Osteocyte (in vitro differentiated cells): ENCODE measurements at regions not wholly inside any gene's neighbourhood (a gene's known extent, or its start where the extent isn't known, plus 50 kb on each side); places are given as distances from the start of the nearest gene placed in this dataset.

Experiments
- DNase-seq: peaks from one replicate; pipeline ENCODE4 v3.0.0; 2021; ENCODE audit warnings: mixed read lengths; ENCODE audit not compliant: unreplicated experiment; ENCODE audit errors: extremely low spot score
- H3K27ac Mint-ChIP-seq: one replicate; pipeline ENCODE4 v1.8.0; 2021; ENCODE audit warnings: mild to moderate bottlenecking, mixed read lengths; ENCODE audit not compliant: unreplicated experiment
- H3K27me3 Mint-ChIP-seq: one replicate; pipeline ENCODE4 v1.8.0; 2021; ENCODE audit warnings: mixed read lengths; ENCODE audit not compliant: unreplicated experiment
- H3K36me3 Mint-ChIP-seq: one replicate; pipeline ENCODE4 v1.8.0; 2021; ENCODE audit warnings: mixed read lengths; ENCODE audit not compliant: unreplicated experiment
- H3K4me1 Mint-ChIP-seq: one replicate; pipeline ENCODE4 v1.8.0; 2021; ENCODE audit warnings: mixed read lengths; ENCODE audit not compliant: unreplicated experiment
- H3K4me3 Mint-ChIP-seq: one replicate; pipeline ENCODE4 v1.8.0; 2021; ENCODE audit warnings: mild to moderate bottlenecking, moderate library complexity, mixed read lengths; ENCODE audit not compliant: unreplicated experiment
- H3K9me3 Mint-ChIP-seq: one replicate; pipeline ENCODE4 v1.8.0; 2021; ENCODE audit warnings: mixed read lengths; ENCODE audit not compliant: unreplicated experiment
- TF ChIP-seq, protein P1 (sequence below): fragments of 200-600 bp; sonication (generic); IDR thresholded peaks from 2 replicates; pipeline ENCODE4 v1.5.0; 2021; ENCODE audit warnings: antibody characterized with exemption, mild to moderate bottlenecking, moderate library complexity

GRCh38 chr6:105611606-105612005, 208.7 kb upstream of the PREP start:
- no peak for DNase-seq
- peaks cover 29% of the 10 kb centered on the region for H3K4me1 Mint-ChIP-seq
- TF ChIP-seq, protein P1, sequence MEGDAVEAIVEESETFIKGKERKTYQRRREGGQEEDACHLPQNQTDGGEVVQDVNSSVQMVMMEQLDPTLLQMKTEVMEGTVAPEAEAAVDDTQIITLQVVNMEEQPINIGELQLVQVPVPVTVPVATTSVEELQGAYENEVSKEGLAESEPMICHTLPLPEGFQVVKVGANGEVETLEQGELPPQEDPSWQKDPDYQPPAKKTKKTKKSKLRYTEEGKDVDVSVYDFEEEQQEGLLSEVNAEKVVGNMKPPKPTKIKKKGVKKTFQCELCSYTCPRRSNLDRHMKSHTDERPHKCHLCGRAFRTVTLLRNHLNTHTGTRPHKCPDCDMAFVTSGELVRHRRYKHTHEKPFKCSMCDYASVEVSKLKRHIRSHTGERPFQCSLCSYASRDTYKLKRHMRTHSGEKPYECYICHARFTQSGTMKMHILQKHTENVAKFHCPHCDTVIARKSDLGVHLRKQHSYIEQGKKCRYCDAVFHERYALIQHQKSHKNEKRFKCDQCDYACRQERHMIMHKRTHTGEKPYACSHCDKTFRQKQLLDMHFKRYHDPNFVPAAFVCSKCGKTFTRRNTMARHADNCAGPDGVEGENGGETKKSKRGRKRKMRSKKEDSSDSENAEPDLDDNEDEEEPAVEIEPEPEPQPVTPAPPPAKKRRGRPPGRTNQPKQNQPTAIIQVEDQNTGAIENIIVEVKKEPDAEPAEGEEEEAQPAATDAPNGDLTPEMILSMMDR, result no peak
- no peak overlapping the region for H3K4me3 Mint-ChIP-seq
- no peaks in the 10 kb centered on the region for H3K36me3 Mint-ChIP-seq
- H3K27ac Mint-ChIP-seq, result no peak overlapping the region
- H3K27me3 Mint-ChIP-seq, result no peaks in the 10 kb centered on the region
- H3K9me3 Mint-ChIP-seq, result peaks cover 4% of the 10 kb centered on the region

- no peak for DNase-seq
- H3K4me3 Mint-ChIP-seq, result no peak overlapping the region
- H3K27ac Mint-ChIP-seq, result peak overlapping the region; percentile 89
These were observed 206.6 kb upstream of the PREP start for GRCh38 chr6:105609375-105609991.

GRCh38 chr6:105608711-105609374, 206.0 kb upstream of the PREP start:
- no peak for DNase-seq

More at GRCh38 chr6:105609375-105609991, 206.6 kb upstream of the PREP start:
- Mint-ChIP-seq H3K9me3 (no peaks in the 10 kb centered on the region), H3K4me1 (peaks cover 30% of the 10 kb centered on the region), H3K27me3 (no peaks in the 10 kb centered on the region), H3K36me3 (no peaks in the 10 kb centered on the region)
- TF ChIP-seq, protein P1, result no peak

GRCh38 chr6:105607636-105608621, 205.0 kb upstream of the PREP start:
- Mint-ChIP-seq H3K36me3 (no peaks in the 10 kb centered on the region), H3K27ac (peak overlapping the region; percentile 89), H3K4me3 (no peak overlapping the region), H3K9me3 (no peaks in the 10 kb centered on the region), H3K27me3 (no peaks in the 10 kb centered on the region), H3K4me1 (peaks cover 30% of the 10 kb centered on the region)
- no peak for DNase-seq
- TF ChIP-seq, protein P1, result no peak

More at GRCh38 chr6:105608711-105609374, 206.0 kb upstream of the PREP start:
- Mint-ChIP-seq H3K4me1 (peaks cover 30% of the 10 kb centered on the region), H3K27ac (peak overlapping the region; percentile 89), H3K4me3 (peak overlapping the region; percentile 23), H3K36me3 (no peaks in the 10 kb centered on the region), H3K27me3 (no peaks in the 10 kb centered on the region), H3K9me3 (no peaks in the 10 kb centered on the region)
- TF ChIP-seq, protein P1, result no peak
